ENCODE measurements at regions not wholly inside any gene's neighbourhood (a gene's known extent, or its start where the extent isn't known, plus 50 kb on each side); places are given as distances from the start of the nearest gene placed in this dataset.
A peak's percentile ranks its signal among the peaks of the same experiment; 100 is the strongest.
"Not testable (repeated sequence)": the region's sequence is repeated elsewhere in the genome, so short reads cannot be mapped to it uniquely, and the experiment has no call there.

DNA sequence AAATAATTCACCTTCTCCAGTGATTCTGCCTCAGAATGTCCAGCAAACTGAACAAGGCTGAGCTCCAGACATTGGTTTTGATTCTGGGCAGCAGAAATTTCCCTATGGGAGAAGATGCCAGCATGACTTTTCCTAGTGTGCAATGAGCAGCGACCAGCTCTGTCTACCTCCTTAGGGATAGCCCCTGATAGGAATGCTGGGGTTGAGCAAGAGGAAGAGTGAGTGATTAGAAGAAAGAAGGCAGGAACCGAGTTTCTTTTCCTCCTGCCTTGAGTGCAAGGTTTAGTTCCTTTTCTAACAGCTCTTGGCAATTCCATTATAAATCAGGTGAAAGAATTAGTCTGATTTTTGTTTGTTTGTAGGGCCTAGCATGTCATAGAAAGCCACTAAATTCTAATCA, 379.0 kb downstream of the DAD1 start:
- TF ChIP-seq FOXA1 (IDR thresholded peaks at IDR 0.05) (no peak), LEF1 (IDR thresholded peaks at IDR 0.05; ENCODE audit: borderline replicate concordance) (no peak), ELF4 (IDR thresholded peaks at IDR 0.05) (no peak), CTBP1 (IDR thresholded peaks at IDR 0.05; ENCODE audit: borderline replicate concordance) (no peak), L3MBTL2 (conservative IDR thresholded peaks at IDR 0.05) (no peak), ZNF384 (IDR thresholded peaks at IDR 0.05) (no peak), TARDBP (IDR thresholded peaks at IDR 0.05) (no peak), FOXM1 (IDR thresholded peaks at IDR 0.05; ENCODE audit: borderline replicate concordance) (no peak), BHLHE40 (IDR thresholded peaks at IDR 0.05; ENCODE audit: borderline replicate concordance) (no peak), ARNT (IDR thresholded peaks at IDR 0.05) (no peak), SUZ12 (IDR thresholded peaks at IDR 0.05) (no peak), FOXK2 (IDR thresholded peaks at IDR 0.05) (no peak), SP1 (IDR thresholded peaks at IDR 0.05) (no peak), PKNOX1 (IDR thresholded peaks at IDR 0.05) (no peak), HDGF (IDR thresholded peaks at IDR 0.05; ENCODE audit: borderline replicate concordance) (no peak), NFRKB (IDR thresholded peaks at IDR 0.05) (no peak)
- CTCF ChIA-PET: interaction anchor here (0.6 kb wide), 1 partner anchor 71 kb away, joined by 3 read pairs; no protein-coding TSS in a partner anchor
- POLR2A ChIA-PET: no interaction called here

DNA sequence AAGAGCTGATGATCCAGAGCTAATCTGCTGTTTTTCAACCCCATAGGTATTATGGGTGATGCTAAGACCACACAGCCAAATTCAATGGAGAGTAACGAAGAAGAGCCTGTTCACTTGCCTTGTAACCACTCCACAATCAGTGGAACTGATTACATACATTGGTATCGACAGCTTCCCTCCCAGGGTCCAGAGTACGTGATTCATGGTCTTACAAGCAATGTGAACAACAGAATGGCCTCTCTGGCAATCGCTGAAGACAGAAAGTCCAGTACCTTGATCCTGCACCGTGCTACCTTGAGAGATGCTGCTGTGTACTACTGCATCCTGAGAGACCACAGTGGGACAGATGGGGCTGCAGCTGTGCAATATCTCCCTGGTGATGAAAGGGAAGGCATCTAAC, 386.0 kb downstream of the DAD1 start:
- ChIA-PET CTCF (interaction anchor here (0.6 to 1.4 kb wide), 4 partner anchors 19 to 1690 kb away, joined by 3 to 4 read pairs (median 4); no protein-coding TSS in a partner anchor), POLR2A (no interaction called here)
- DNase-seq (ENCODE audit: extremely low spot score): no peak
- no peak for TF ChIP-seq FOXA1 (IDR thresholded peaks at IDR 0.05)
- no peak for TF ChIP-seq CTBP1 (IDR thresholded peaks at IDR 0.05; ENCODE audit: borderline replicate concordance)
- no peak for TF ChIP-seq ZNF384 (IDR thresholded peaks at IDR 0.05)
- no peak for TF ChIP-seq FOXK2 (IDR thresholded peaks at IDR 0.05)
- no peak for TF ChIP-seq LEF1 (IDR thresholded peaks at IDR 0.05; ENCODE audit: borderline replicate concordance)
- TF ChIP-seq FOXM1 (IDR thresholded peaks at IDR 0.05; ENCODE audit: borderline replicate concordance): no peak
- TF ChIP-seq BHLHE40 (IDR thresholded peaks at IDR 0.05; ENCODE audit: borderline replicate concordance): no peak
- TF ChIP-seq TARDBP (IDR thresholded peaks at IDR 0.05): no peak
- TF ChIP-seq NFRKB (IDR thresholded peaks at IDR 0.05): no peak
- no peak for TF ChIP-seq SUZ12 (IDR thresholded peaks at IDR 0.05)
- TF ChIP-seq L3MBTL2 (conservative IDR thresholded peaks at IDR 0.05): no peak
- TF ChIP-seq HDGF (IDR thresholded peaks at IDR 0.05; ENCODE audit: borderline replicate concordance): no peak
- no peak for TF ChIP-seq ELF4 (IDR thresholded peaks at IDR 0.05)
- TF ChIP-seq ARNT (IDR thresholded peaks at IDR 0.05): no peak
- TF ChIP-seq PKNOX1 (IDR thresholded peaks at IDR 0.05): no peak
- no peak for TF ChIP-seq SP1 (IDR thresholded peaks at IDR 0.05)

More for the DNA sequence above, 379.0 kb downstream of the DAD1 start:
- no peak for DNase-seq (ENCODE audit: extremely low spot score)

GRCh38 chr14:22202313-22202712, 386.7 kb downstream of the DAD1 start:
- DNase-seq (ENCODE audit: extremely low spot score): no peak
- ChIA-PET CTCF (interaction anchor here (0.6 to 1.4 kb wide), 5 partner anchors 18 to 1691 kb away, joined by 3 to 6 read pairs (median 4); no protein-coding TSS in a partner anchor), POLR2A (no interaction called here)
- TF ChIP-seq HDGF (IDR thresholded peaks at IDR 0.05; ENCODE audit: borderline replicate concordance): no peak
- TF ChIP-seq SP1 (IDR thresholded peaks at IDR 0.05): no peak
- no peak for TF ChIP-seq CTBP1 (IDR thresholded peaks at IDR 0.05; ENCODE audit: borderline replicate concordance)
- no peak for TF ChIP-seq FOXM1 (IDR thresholded peaks at IDR 0.05; ENCODE audit: borderline replicate concordance)
- TF ChIP-seq SUZ12 (IDR thresholded peaks at IDR 0.05): no peak
- no peak for TF ChIP-seq PKNOX1 (IDR thresholded peaks at IDR 0.05)
- no peak for TF ChIP-seq FOXA1 (IDR thresholded peaks at IDR 0.05)
- no peak for TF ChIP-seq BHLHE40 (IDR thresholded peaks at IDR 0.05; ENCODE audit: borderline replicate concordance)
- TF ChIP-seq LEF1 (IDR thresholded peaks at IDR 0.05; ENCODE audit: borderline replicate concordance): no peak
- TF ChIP-seq ARNT (IDR thresholded peaks at IDR 0.05): no peak
- TF ChIP-seq ZNF384 (IDR thresholded peaks at IDR 0.05): no peak
- no peak for TF ChIP-seq L3MBTL2 (conservative IDR thresholded peaks at IDR 0.05)
- TF ChIP-seq TARDBP (IDR thresholded peaks at IDR 0.05): no peak
- TF ChIP-seq NFRKB (IDR thresholded peaks at IDR 0.05): no peak
- no peak for TF ChIP-seq ELF4 (IDR thresholded peaks at IDR 0.05)
- no peak for TF ChIP-seq FOXK2 (IDR thresholded peaks at IDR 0.05)

DNA sequence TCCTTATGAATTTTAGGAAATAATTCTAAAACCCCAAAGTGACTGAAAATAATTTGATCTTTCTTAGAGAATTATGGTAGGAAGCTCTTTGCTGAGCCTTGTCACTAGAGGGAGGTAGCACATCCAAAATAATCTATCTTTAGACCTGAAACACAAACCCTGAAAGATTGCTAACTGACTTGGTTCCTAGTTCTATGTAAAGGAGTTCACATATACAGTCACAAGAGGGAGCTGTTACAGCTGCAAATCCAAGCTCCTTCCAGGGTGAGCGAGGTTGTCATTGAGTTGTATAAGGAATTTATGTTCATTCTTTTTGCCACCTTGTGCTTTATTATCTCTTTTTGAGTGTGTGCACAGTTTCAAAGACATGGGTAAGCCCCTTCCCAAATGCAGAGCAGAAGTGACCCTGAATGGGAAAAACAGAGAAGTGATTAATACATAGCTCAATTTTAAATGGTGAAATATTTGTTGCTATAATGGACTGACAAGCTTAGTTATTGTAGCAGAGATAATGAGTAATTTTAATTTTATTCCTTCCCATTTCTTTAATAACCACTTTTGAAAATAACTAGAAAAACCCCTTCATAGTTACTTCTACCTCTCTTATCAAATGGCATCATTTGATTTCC, 387.9 kb downstream of the DAD1 start:
- DNase-seq (ENCODE audit: extremely low spot score): peak; percentile 45
- TF ChIP-seq CTBP1 (IDR thresholded peaks at IDR 0.05; ENCODE audit: borderline replicate concordance) (no peak), ELF4 (IDR thresholded peaks at IDR 0.05) (no peak), PKNOX1 (IDR thresholded peaks at IDR 0.05) (no peak), HDGF (IDR thresholded peaks at IDR 0.05; ENCODE audit: borderline replicate concordance) (no peak), NFRKB (IDR thresholded peaks at IDR 0.05) (no peak), LEF1 (IDR thresholded peaks at IDR 0.05; ENCODE audit: borderline replicate concordance) (no peak), L3MBTL2 (conservative IDR thresholded peaks at IDR 0.05) (no peak), ZNF384 (IDR thresholded peaks at IDR 0.05) (no peak), ARNT (IDR thresholded peaks at IDR 0.05) (no peak), SP1 (IDR thresholded peaks at IDR 0.05) (no peak), FOXM1 (IDR thresholded peaks at IDR 0.05; ENCODE audit: borderline replicate concordance) (no peak), FOXK2 (IDR thresholded peaks at IDR 0.05) (no peak), SUZ12 (IDR thresholded peaks at IDR 0.05) (no peak), TARDBP (IDR thresholded peaks at IDR 0.05) (no peak), FOXA1 (IDR thresholded peaks at IDR 0.05) (no peak), BHLHE40 (IDR thresholded peaks at IDR 0.05; ENCODE audit: borderline replicate concordance) (no peak)
- CTCF ChIA-PET: interaction anchor here (0.5 to 1.5 kb wide), 20 partner anchors 16 to 1512 kb away, joined by 3 to 8 read pairs (median 4); no protein-coding TSS in a partner anchor

DNA sequence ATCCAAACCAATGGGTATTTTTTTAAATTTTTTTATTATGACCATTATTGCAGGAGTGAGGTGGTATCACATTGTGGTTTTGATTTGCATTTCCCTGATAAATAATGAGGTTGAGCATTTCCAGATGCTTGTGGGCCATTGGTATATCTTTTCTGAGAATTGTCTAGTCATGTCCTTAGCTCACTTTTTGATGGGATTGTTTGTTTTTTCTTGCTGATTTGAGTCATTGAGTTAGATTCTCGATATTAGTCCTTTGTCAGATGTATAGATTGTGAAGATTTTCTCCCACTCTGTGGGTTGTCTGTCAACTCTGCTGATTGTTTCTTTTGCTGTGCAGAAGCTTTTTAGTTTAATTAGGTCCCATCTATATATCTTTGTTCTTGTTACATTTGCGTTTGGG, 388.9 kb downstream of the DAD1 start:
- DNase-seq (ENCODE audit: extremely low spot score); POLR2A ChIA-PET: not testable (repeated sequence)
- CTCF ChIA-PET: interaction anchor here (1.5 kb wide), 1 partner anchor 88 kb away, joined by 7 read pairs; no protein-coding TSS in a partner anchor

More for the DNA sequence above, 387.9 kb downstream of the DAD1 start:
- POLR2A ChIA-PET: no interaction called here

Measured in HEK293T (cell line).